H1 (cell line): ENCODE measurements at regions not wholly inside any gene's neighbourhood (a gene's known extent, or its start where the extent isn't known, plus 50 kb on each side); places are given as distances from the start of the nearest gene placed in this dataset.

ENCODE experiments used
- CTCF ChIA-PET: fragments of 300-600 bp; sonication (Branson Sonifier 250); formaldehyde crosslinking; loops from one replicate; lab custom pipeline; 2021; ENCODE audit not compliant: partially characterized antibody; lab: Charles Lee
- POLR2A ChIA-PET: fragments of 300-600 bp; sonication (Branson Sonifier 250); formaldehyde crosslinking; loops from one replicate; lab custom pipeline; 2021; ENCODE audit warnings: inconsistent platforms; ENCODE audit not compliant: partially characterized antibody; lab: Charles Lee
- DNase-seq, 2 experiments: peaks; one replicate each; pipeline versions ENCODE4 v3.0.0 to v3.0.0-alpha.2; 2010 to 2022; ENCODE audit warnings: low spot score in 2 of 2, low read depth in 1 of 2, mixed read lengths in 1 of 2
- FAIRE-seq: peaks from 2 replicates; lab custom pipeline; 2011; peaks lifted over from hg19 to GRCh38; lab: Jason Lieb, UNC
- H2AFZ ChIP-seq: 2 replicates; pipeline ENCODE4 v1.8.1; 2012; ENCODE audit warnings: low read length, inconsistent platforms
- H2AK5ac ChIP-seq: 2 replicates; pipeline ENCODE4 v1.6.1; 2013; ENCODE audit warnings: low read depth, low read length
- H2BK120ac ChIP-seq: replicated peaks from 2 replicates; pipeline ENCODE3; 2013; ENCODE audit warnings: low read depth, low read length, inconsistent platforms
- H2BK12ac ChIP-seq: 2 replicates; pipeline ENCODE4 v1.6.1; 2013; ENCODE audit warnings: low read depth, low read length
- H2BK15ac ChIP-seq: 2 replicates; pipeline ENCODE4 v1.6.1; 2013; ENCODE audit warnings: low read length
- H2BK20ac ChIP-seq: 2 replicates; pipeline ENCODE4 v1.6.1; 2013; ENCODE audit warnings: low read length
- H2BK5ac ChIP-seq: 2 replicates; pipeline ENCODE4 v1.6.1; 2013; ENCODE audit warnings: low read depth, low read length
- H3K14ac ChIP-seq: 2 replicates; pipeline ENCODE4 v1.6.1; 2013; ENCODE audit warnings: inconsistent platforms; ENCODE audit not compliant: insufficient read length
- H3K18ac ChIP-seq: 2 replicates; pipeline ENCODE4 v1.6.1; 2013; ENCODE audit warnings: low read length; ENCODE audit errors: extremely low read depth
- H3K23ac ChIP-seq: 2 replicates; pipeline ENCODE4 v1.6.1; 2013; ENCODE audit warnings: inconsistent platforms; ENCODE audit not compliant: insufficient read length
- H3K23me2 ChIP-seq: 2 replicates; pipeline ENCODE4 v1.6.1; 2013; ENCODE audit warnings: low read depth, low read length
- H3K27ac ChIP-seq: 2 replicates; pipeline ENCODE4 v1.6.1; 2011; ENCODE audit warnings: low read depth, low read length, inconsistent platforms
- H3K27me3 ChIP-seq, 4 experiments: replicated peaks in 1 of 4; 1 replicate in 1 of 4; 2 replicates in 3 of 4; pipeline versions ENCODE4 v1.6.1 to v1.8.1; 2011 to 2013; ENCODE audit warnings: low read length in 3 of 4, mild to moderate bottlenecking in 3 of 4, inconsistent platforms in 2 of 4, mixed read lengths in 2 of 4, moderate library complexity in 1 of 4; ENCODE audit not compliant: control insufficient read depth in 3 of 4, insufficient read depth in 3 of 4; ENCODE audit errors: extremely low read depth in 1 of 4
- H3K36me3 ChIP-seq, 4 experiments: 2 replicates each; pipeline versions ENCODE4 v1.6.1 to v1.8.1; 2011 to 2013; ENCODE audit warnings: mild to moderate bottlenecking in 4 of 4, low read length in 3 of 4, moderate library complexity in 2 of 4, control low read depth in 1 of 4, inconsistent platforms in 1 of 4; ENCODE audit not compliant: insufficient read depth in 4 of 4, control insufficient read depth in 2 of 4
- H3K4ac ChIP-seq: replicated peaks from 2 replicates; pipeline ENCODE3; 2013; ENCODE audit warnings: low read length, low read depth, mixed read lengths, inconsistent platforms; ENCODE audit not compliant: insufficient read length
- H3K4me1 ChIP-seq, 4 experiments: replicated peaks in 1 of 4; 1 replicate in 1 of 4; 2 replicates in 3 of 4; pipeline versions ENCODE4 v1.6.1 to v1.8.1; 2011 to 2013; ENCODE audit warnings: low read length in 3 of 4, inconsistent platforms in 2 of 4, mixed read lengths in 1 of 4; ENCODE audit not compliant: insufficient read depth in 4 of 4, control insufficient read depth in 3 of 4
- H3K4me2 ChIP-seq, 2 experiments: 2 replicates each; pipeline versions ENCODE4 v1.6.1 to v1.8.1; 2011 to 2013; ENCODE audit warnings: low read depth in 2 of 2, low read length in 2 of 2, control low read depth in 1 of 2, inconsistent platforms in 1 of 2, mild to moderate bottlenecking in 1 of 2; ENCODE audit not compliant: insufficient read depth in 1 of 2
- H3K4me3 ChIP-seq, 4 experiments: fragments of 200-600, 300-600 bp in 1 of 4; sonication (generic), shearing (Covaris generic), sonication (Bioruptor Twin) in 1 of 4; 2 replicates each; pipeline versions ENCODE4 v1.5.1 to v1.8.1; 2011 to 2016; ENCODE audit warnings: low read length in 4 of 4, low read depth in 3 of 4, control low read depth in 2 of 4, inconsistent platforms in 2 of 4, mild to moderate bottlenecking in 2 of 4, mixed read lengths in 1 of 4, moderate library complexity in 1 of 4; ENCODE audit not compliant: insufficient read depth in 2 of 4; ENCODE audit errors: extremely low read depth in 1 of 4
- H3K56ac ChIP-seq: replicated peaks from 2 replicates; pipeline ENCODE3; 2013; ENCODE audit warnings: low read depth, mild to moderate bottlenecking, mixed read lengths, low read length, inconsistent platforms; ENCODE audit not compliant: insufficient read length
- H3K79me1 ChIP-seq: 2 replicates; pipeline ENCODE4 v1.6.1; 2013; ENCODE audit warnings: low read depth, low read length, control low read depth
- H3K79me2 ChIP-seq, 2 experiments: 2 replicates each; pipeline versions ENCODE4 v1.6.1 to v1.8.1; 2012 to 2013; ENCODE audit warnings: low read length in 2 of 2, mild to moderate bottlenecking in 2 of 2, inconsistent platforms in 1 of 2; ENCODE audit not compliant: insufficient read depth in 2 of 2, control insufficient read depth in 1 of 2
- H3K9ac ChIP-seq, 4 experiments: replicated peaks in 1 of 4; 1 replicate in 1 of 4; 2 replicates in 3 of 4; pipeline versions ENCODE4 v1.6.1 to v1.8.1; 2011 to 2013; ENCODE audit warnings: low read depth in 3 of 4, low read length in 3 of 4, control low read depth in 2 of 4, mild to moderate bottlenecking in 2 of 4, moderate library complexity in 2 of 4, inconsistent platforms in 1 of 4; ENCODE audit errors: extremely low read depth in 1 of 4
- H3K9me3 ChIP-seq, 2 experiments: 2 replicates each; pipeline versions ENCODE4 v1.6.1 to v1.8.1; 2012 to 2013; ENCODE audit warnings: mild to moderate bottlenecking in 2 of 2, moderate library complexity in 2 of 2, control low read depth in 1 of 2, inconsistent platforms in 1 of 2, low read depth in 1 of 2, low read length in 1 of 2, mixed read lengths in 1 of 2; ENCODE audit not compliant: insufficient read depth in 2 of 2
- H4K20me1 ChIP-seq, 2 experiments: replicated peaks in 1 of 2; 2 replicates each; pipeline versions ENCODE3 to v1.8.1; 2011 to 2013; ENCODE audit warnings: inconsistent platforms in 2 of 2, low read length in 2 of 2, mild to moderate bottlenecking in 1 of 2; ENCODE audit not compliant: insufficient read depth in 2 of 2, control insufficient read depth in 1 of 2
- H4K5ac ChIP-seq: 2 replicates; pipeline ENCODE4 v1.6.1; 2013; ENCODE audit warnings: low read length, low read depth, mixed read lengths, inconsistent platforms; ENCODE audit not compliant: insufficient read length
- H4K8ac ChIP-seq: 2 replicates; pipeline ENCODE4 v1.8.0; 2013; ENCODE audit warnings: mild to moderate bottlenecking, moderate library complexity, low read length, inconsistent platforms; ENCODE audit not compliant: insufficient read depth; ENCODE audit errors: extremely low read depth
- H4K91ac ChIP-seq: replicated peaks from 2 replicates; pipeline ENCODE3; 2013; ENCODE audit warnings: low read length, mixed read lengths, inconsistent platforms; ENCODE audit not compliant: insufficient read length
- BACH1 ChIP-seq: IDR thresholded peaks from 2 replicates; pipeline ENCODE4 v1.6.1; 2012; ENCODE audit warnings: low read length, improper control_type of control experiment
- EP300 ChIP-seq, 2 experiments: IDR thresholded peaks; 1 replicate in 1 of 2; 2 replicates in 1 of 2; pipeline ENCODE4 v1.6.1; 2011 to 2012; ENCODE audit warnings: low read depth in 2 of 2, low read length in 2 of 2, mild to moderate bottlenecking in 2 of 2, borderline replicate concordance in 1 of 2, inconsistent platforms in 1 of 2, moderate library complexity in 1 of 2
- GABPA ChIP-seq: IDR thresholded peaks from 2 replicates; pipeline ENCODE4 v1.6.1; 2011; ENCODE audit warnings: mild to moderate bottlenecking, low read length, moderate library complexity, borderline replicate concordance; ENCODE audit not compliant: insufficient read depth
- HDAC2 ChIP-seq, 2 experiments: fragments of 300-600 bp in 1 of 2; sonication (generic) in 1 of 2; IDR thresholded peaks; 2 replicates each; pipeline ENCODE4 v1.6.1; 2011 to 2012; ENCODE audit warnings: low read depth in 2 of 2, low read length in 2 of 2, mild to moderate bottlenecking in 2 of 2, moderate library complexity in 2 of 2, borderline replicate concordance in 1 of 2, inconsistent platforms in 1 of 2
- HDAC6 ChIP-seq: IDR thresholded peaks from one replicate; pipeline ENCODE4 v1.7.1; 2012; ENCODE audit warnings: low read depth, mild to moderate bottlenecking, inconsistent platforms, low read length, moderate library complexity
- JUND ChIP-seq: IDR thresholded peaks from 2 replicates; pipeline ENCODE4 v1.6.1; 2011; ENCODE audit warnings: mild to moderate bottlenecking, improper control_type of control experiment, low read length
- KDM5A ChIP-seq: fragments of 200-600 bp; IDR thresholded peaks from 2 replicates; pipeline ENCODE4 v1.7.1; 2012; ENCODE audit warnings: mild to moderate bottlenecking, low read length, inconsistent platforms, mixed read lengths
- MAX ChIP-seq: IDR thresholded peaks from 2 replicates; pipeline ENCODE4 v1.6.1; 2012; ENCODE audit warnings: inconsistent platforms
- POLR2A ChIP-seq, 2 experiments: IDR thresholded peaks; 1 replicate in 1 of 2; 2 replicates in 1 of 2; pipeline ENCODE4 v1.6.1; 2011; ENCODE audit warnings: low read depth in 2 of 2, low read length in 2 of 2, mild to moderate bottlenecking in 2 of 2; ENCODE audit errors: control extremely low read depth in 1 of 2
- RBBP5 ChIP-seq: IDR thresholded peaks from 2 replicates; pipeline ENCODE4 v1.7.1; 2012; ENCODE audit warnings: low read depth, mild to moderate bottlenecking, inconsistent platforms, low read length, moderate library complexity, borderline replicate concordance
- SAP30 ChIP-seq: fragments of 300-600 bp; sonication (generic); IDR thresholded peaks from 2 replicates; pipeline ENCODE4 v1.7.1; 2012; ENCODE audit warnings: low read length, moderate library complexity, mild to moderate bottlenecking, inconsistent platforms; ENCODE audit not compliant: insufficient read depth, insufficient replicate concordance
- SIN3A ChIP-seq, 2 experiments: IDR thresholded peaks in 1 of 2; conservative IDR thresholded peaks in 1 of 2; 2 replicates each; pipeline ENCODE4 v1.6.1; 2011 to 2012; ENCODE audit warnings: low read length in 2 of 2, improper control_type of control experiment in 1 of 2, low read depth in 1 of 2, mild to moderate bottlenecking in 1 of 2
- SP2 ChIP-seq: IDR thresholded peaks from 2 replicates; pipeline ENCODE4 v1.6.1; 2012; ENCODE audit warnings: mild to moderate bottlenecking, low read length, inconsistent platforms
- TAF1 ChIP-seq: IDR thresholded peaks from 2 replicates; pipeline ENCODE4 v1.6.1; 2011; ENCODE audit warnings: mild to moderate bottlenecking, low read depth, low read length
- TBP ChIP-seq: IDR thresholded peaks from 2 replicates; pipeline ENCODE4 v1.6.1; 2011; ENCODE audit warnings: low read depth, low read length, improper control_type of control experiment
- WGBS, 2 experiments: shearing (Covaris generic) in 1 of 2; methylation state at CpG; one replicate each; pipeline versions ENCODE4 v1.1.6 to v1.1.7; 2013 to 2015; ENCODE audit warnings: low lambda C conversion rate in 2 of 2, mixed read lengths in 2 of 2, inconsistent platforms in 1 of 2, low coverage in 1 of 2, missing lambda C conversion rate in 1 of 2; ENCODE audit not compliant: insufficient replicate concordance in 2 of 2, insufficient coverage in 1 of 2, insufficient read length in 1 of 2; ENCODE audit errors: extremely low coverage in 1 of 2, missing lambda C conversion rate in 1 of 2; 5-methylcytosine and 5-hydroxymethylcytosine counted together

- Histone ChIP-seq H2BK120ac (no peak overlapping the region), H3K23ac (no peak overlapping the region), H2BK15ac (no peak overlapping the region), H4K8ac (no peak overlapping the region), H2BK5ac (no peak overlapping the region), H4K5ac (no peak overlapping the region), H4K20me1 (no peaks in the 10 kb centered on the region), H3K4me3 (no peak overlapping the region), H3K27me3 (no peaks in the 10 kb centered on the region; a peak in 1 of 7 replicates), H3K4me1 (no peaks in the 10 kb centered on the region), H3K23me2 (no peaks in the 10 kb centered on the region; the same call in 1 of the 2 replicates), H2AFZ (no peak overlapping the region), H4K91ac (no peak overlapping the region), H3K4me2 (no peak overlapping the region), H3K79me2 (no peaks in the 10 kb centered on the region), H3K14ac (no peak overlapping the region), H3K36me3 (no peaks in the 10 kb centered on the region), H3K79me1 (no peaks in the 10 kb centered on the region), H3K27ac (no peak overlapping the region), H3K9me3 (no peaks in the 10 kb centered on the region), H3K4ac (no peak overlapping the region), H2BK12ac (no peak overlapping the region), H2BK20ac (no peak overlapping the region), H3K18ac (no peak overlapping the region), H3K56ac (no peak overlapping the region), H2AK5ac (no peak overlapping the region), H3K9ac (no peak overlapping the region)
- WGBS, 2 experiments, result 90% methylated on average over 2 of the region's 2 CpGs; no CpG with 5 or more reads in 1 of the 2 experiments
- FAIRE-seq (no peak), DNase-seq (no peak)
- ChIA-PET POLR2A (no interaction called here), CTCF (interaction anchor here (1.0 to 4.2 kb wide), 8 partner anchors 11 to 416 kb away, joined by 3 to 21 read pairs (median 3); no protein-coding TSS in a partner anchor)
- no peak for TF ChIP-seq SIN3A (conservative IDR thresholded peaks at IDR 0.05 in 1 of 2, IDR thresholded peaks at IDR 0.05 in 1 of 2; ENCODE audit: low read depth in 1 of 2, low read length in 2 of 2)
- TF ChIP-seq GABPA, result no peak
- no peak for TF ChIP-seq RBBP5
- TF ChIP-seq SAP30, result no peak
- TF ChIP-seq POLR2A (IDR thresholded peaks at IDR 0.05; ENCODE audit: control extremely low read depth in 1 of 2, low read depth in 2 of 2, low read length in 2 of 2), result no peak
- no peak for TF ChIP-seq KDM5A
- no peak for TF ChIP-seq MAX
- TF ChIP-seq TAF1, result no peak
- no peak for TF ChIP-seq JUND
- no peak for TF ChIP-seq BACH1
- TF ChIP-seq SP2, result no peak
- TF ChIP-seq HDAC6, result no peak
- no peak for TF ChIP-seq EP300 (IDR thresholded peaks at IDR 0.05; ENCODE audit: borderline replicate concordance in 1 of 2, low read depth in 2 of 2, low read length in 2 of 2)
- no peak for TF ChIP-seq HDAC2 (IDR thresholded peaks at IDR 0.05; ENCODE audit: borderline replicate concordance in 1 of 2, low read depth in 2 of 2, low read length in 2 of 2)
- TF ChIP-seq TBP, result no peak
Observed at GRCh38 chr6:42509765-42510164, 54.1 kb upstream of the UBR2 start.
